H1 (cell line): ENCODE measurements at regions not wholly inside any gene's neighbourhood (a gene's known extent, or its start where the extent isn't known, plus 50 kb on each side); places are given as distances from the start of the nearest gene placed in this dataset.

Experiments
- CTCF ChIA-PET: fragments of 300-600 bp; sonication (Branson Sonifier 250); formaldehyde crosslinking; loops from one replicate; lab custom pipeline; 2021; ENCODE audit not compliant: partially characterized antibody; lab: Charles Lee
- POLR2A ChIA-PET: fragments of 300-600 bp; sonication (Branson Sonifier 250); formaldehyde crosslinking; loops from one replicate; lab custom pipeline; 2021; ENCODE audit warnings: inconsistent platforms; ENCODE audit not compliant: partially characterized antibody; lab: Charles Lee
- DNase-seq, 2 experiments: peaks; one replicate each; pipeline versions ENCODE4 v3.0.0 to v3.0.0-alpha.2; 2010 to 2022; ENCODE audit warnings: low spot score in 2 of 2, low read depth in 1 of 2, mixed read lengths in 1 of 2
- FAIRE-seq: peaks from 2 replicates; lab custom pipeline; 2011; peaks lifted over from hg19 to GRCh38; lab: Jason Lieb, UNC
- H2AFZ ChIP-seq: 2 replicates; pipeline ENCODE4 v1.8.1; 2012; ENCODE audit warnings: low read length, inconsistent platforms
- H2AK5ac ChIP-seq: 2 replicates; pipeline ENCODE4 v1.6.1; 2013; ENCODE audit warnings: low read depth, low read length
- H2BK120ac ChIP-seq: replicated peaks from 2 replicates; pipeline ENCODE3; 2013; ENCODE audit warnings: low read depth, low read length, inconsistent platforms
- H2BK12ac ChIP-seq: 2 replicates; pipeline ENCODE4 v1.6.1; 2013; ENCODE audit warnings: low read depth, low read length
- H2BK15ac ChIP-seq: 2 replicates; pipeline ENCODE4 v1.6.1; 2013; ENCODE audit warnings: low read length
- H2BK20ac ChIP-seq: 2 replicates; pipeline ENCODE4 v1.6.1; 2013; ENCODE audit warnings: low read length
- H2BK5ac ChIP-seq: 2 replicates; pipeline ENCODE4 v1.6.1; 2013; ENCODE audit warnings: low read depth, low read length
- H3K14ac ChIP-seq: 2 replicates; pipeline ENCODE4 v1.6.1; 2013; ENCODE audit warnings: inconsistent platforms; ENCODE audit not compliant: insufficient read length
- H3K18ac ChIP-seq: 2 replicates; pipeline ENCODE4 v1.6.1; 2013; ENCODE audit warnings: low read length; ENCODE audit errors: extremely low read depth
- H3K23ac ChIP-seq: 2 replicates; pipeline ENCODE4 v1.6.1; 2013; ENCODE audit warnings: inconsistent platforms; ENCODE audit not compliant: insufficient read length
- H3K23me2 ChIP-seq: 2 replicates; pipeline ENCODE4 v1.6.1; 2013; ENCODE audit warnings: low read depth, low read length
- H3K27ac ChIP-seq: 2 replicates; pipeline ENCODE4 v1.6.1; 2011; ENCODE audit warnings: low read depth, low read length, inconsistent platforms
- H3K27me3 ChIP-seq, 4 experiments: replicated peaks in 1 of 4; 1 replicate in 1 of 4; 2 replicates in 3 of 4; pipeline versions ENCODE4 v1.6.1 to v1.8.1; 2011 to 2013; ENCODE audit warnings: low read length in 3 of 4, mild to moderate bottlenecking in 3 of 4, inconsistent platforms in 2 of 4, mixed read lengths in 2 of 4, moderate library complexity in 1 of 4; ENCODE audit not compliant: control insufficient read depth in 3 of 4, insufficient read depth in 3 of 4; ENCODE audit errors: extremely low read depth in 1 of 4
- H3K36me3 ChIP-seq, 4 experiments: 2 replicates each; pipeline versions ENCODE4 v1.6.1 to v1.8.1; 2011 to 2013; ENCODE audit warnings: mild to moderate bottlenecking in 4 of 4, low read length in 3 of 4, moderate library complexity in 2 of 4, control low read depth in 1 of 4, inconsistent platforms in 1 of 4; ENCODE audit not compliant: insufficient read depth in 4 of 4, control insufficient read depth in 2 of 4
- H3K4ac ChIP-seq: replicated peaks from 2 replicates; pipeline ENCODE3; 2013; ENCODE audit warnings: low read length, low read depth, mixed read lengths, inconsistent platforms; ENCODE audit not compliant: insufficient read length
- H3K4me1 ChIP-seq, 4 experiments: replicated peaks in 1 of 4; 1 replicate in 1 of 4; 2 replicates in 3 of 4; pipeline versions ENCODE4 v1.6.1 to v1.8.1; 2011 to 2013; ENCODE audit warnings: low read length in 3 of 4, inconsistent platforms in 2 of 4, mixed read lengths in 1 of 4; ENCODE audit not compliant: insufficient read depth in 4 of 4, control insufficient read depth in 3 of 4
- H3K4me2 ChIP-seq, 2 experiments: 2 replicates each; pipeline versions ENCODE4 v1.6.1 to v1.8.1; 2011 to 2013; ENCODE audit warnings: low read depth in 2 of 2, low read length in 2 of 2, control low read depth in 1 of 2, inconsistent platforms in 1 of 2, mild to moderate bottlenecking in 1 of 2; ENCODE audit not compliant: insufficient read depth in 1 of 2
- H3K4me3 ChIP-seq, 4 experiments: fragments of 200-600, 300-600 bp in 1 of 4; sonication (generic), shearing (Covaris generic), sonication (Bioruptor Twin) in 1 of 4; 2 replicates each; pipeline versions ENCODE4 v1.5.1 to v1.8.1; 2011 to 2016; ENCODE audit warnings: low read length in 4 of 4, low read depth in 3 of 4, control low read depth in 2 of 4, inconsistent platforms in 2 of 4, mild to moderate bottlenecking in 2 of 4, mixed read lengths in 1 of 4, moderate library complexity in 1 of 4; ENCODE audit not compliant: insufficient read depth in 2 of 4; ENCODE audit errors: extremely low read depth in 1 of 4
- H3K56ac ChIP-seq: replicated peaks from 2 replicates; pipeline ENCODE3; 2013; ENCODE audit warnings: low read depth, mild to moderate bottlenecking, mixed read lengths, low read length, inconsistent platforms; ENCODE audit not compliant: insufficient read length
- H3K79me1 ChIP-seq: 2 replicates; pipeline ENCODE4 v1.6.1; 2013; ENCODE audit warnings: low read depth, low read length, control low read depth
- H3K79me2 ChIP-seq, 2 experiments: 2 replicates each; pipeline versions ENCODE4 v1.6.1 to v1.8.1; 2012 to 2013; ENCODE audit warnings: low read length in 2 of 2, mild to moderate bottlenecking in 2 of 2, inconsistent platforms in 1 of 2; ENCODE audit not compliant: insufficient read depth in 2 of 2, control insufficient read depth in 1 of 2
- H3K9ac ChIP-seq, 4 experiments: replicated peaks in 1 of 4; 1 replicate in 1 of 4; 2 replicates in 3 of 4; pipeline versions ENCODE4 v1.6.1 to v1.8.1; 2011 to 2013; ENCODE audit warnings: low read depth in 3 of 4, low read length in 3 of 4, control low read depth in 2 of 4, mild to moderate bottlenecking in 2 of 4, moderate library complexity in 2 of 4, inconsistent platforms in 1 of 4; ENCODE audit errors: extremely low read depth in 1 of 4
- H3K9me3 ChIP-seq, 2 experiments: 2 replicates each; pipeline versions ENCODE4 v1.6.1 to v1.8.1; 2012 to 2013; ENCODE audit warnings: mild to moderate bottlenecking in 2 of 2, moderate library complexity in 2 of 2, control low read depth in 1 of 2, inconsistent platforms in 1 of 2, low read depth in 1 of 2, low read length in 1 of 2, mixed read lengths in 1 of 2; ENCODE audit not compliant: insufficient read depth in 2 of 2
- H4K20me1 ChIP-seq, 2 experiments: replicated peaks in 1 of 2; 2 replicates each; pipeline versions ENCODE3 to v1.8.1; 2011 to 2013; ENCODE audit warnings: inconsistent platforms in 2 of 2, low read length in 2 of 2, mild to moderate bottlenecking in 1 of 2; ENCODE audit not compliant: insufficient read depth in 2 of 2, control insufficient read depth in 1 of 2
- H4K5ac ChIP-seq: 2 replicates; pipeline ENCODE4 v1.6.1; 2013; ENCODE audit warnings: low read length, low read depth, mixed read lengths, inconsistent platforms; ENCODE audit not compliant: insufficient read length
- H4K8ac ChIP-seq: 2 replicates; pipeline ENCODE4 v1.8.0; 2013; ENCODE audit warnings: mild to moderate bottlenecking, moderate library complexity, low read length, inconsistent platforms; ENCODE audit not compliant: insufficient read depth; ENCODE audit errors: extremely low read depth
- H4K91ac ChIP-seq: replicated peaks from 2 replicates; pipeline ENCODE3; 2013; ENCODE audit warnings: low read length, mixed read lengths, inconsistent platforms; ENCODE audit not compliant: insufficient read length
- CHD1 ChIP-seq: IDR thresholded peaks from 2 replicates; pipeline ENCODE4 v1.6.1; 2012; ENCODE audit warnings: low read depth, low read length, improper control_type of control experiment
- CTBP2 ChIP-seq: IDR thresholded peaks from 2 replicates; pipeline ENCODE4 v1.7.0; 2011; ENCODE audit warnings: borderline replicate concordance, mild to moderate bottlenecking, moderate library complexity, mixed read lengths, low read length; ENCODE audit not compliant: insufficient read depth, insufficient read length
- HDAC6 ChIP-seq: IDR thresholded peaks from one replicate; pipeline ENCODE4 v1.7.1; 2012; ENCODE audit warnings: low read depth, mild to moderate bottlenecking, inconsistent platforms, low read length, moderate library complexity
- RAD21 ChIP-seq, 2 experiments: IDR thresholded peaks in 1 of 2; conservative IDR thresholded peaks in 1 of 2; 2 replicates each; pipeline ENCODE4 v1.6.1; 2011; ENCODE audit warnings: low read depth in 2 of 2, low read length in 2 of 2, improper control_type of control experiment in 1 of 2, inconsistent platforms in 1 of 2, mild to moderate bottlenecking in 1 of 2, moderate library complexity in 1 of 2
- RNF2 ChIP-seq: fragments of 200-900, 300-1000 bp; sonication (generic); IDR thresholded peaks from 2 replicates; pipeline ENCODE4 v1.7.1; 2016; ENCODE audit warnings: borderline replicate concordance, low read depth, mild to moderate bottlenecking, antibody characterized with exemption, low read length; ENCODE audit not compliant: poor library complexity, severe bottlenecking; ENCODE audit errors: missing control alignments
- SIRT6 ChIP-seq: IDR thresholded peaks from one replicate; pipeline ENCODE4 v1.7.1; 2012; ENCODE audit warnings: low read length, inconsistent platforms
- TBP ChIP-seq: IDR thresholded peaks from 2 replicates; pipeline ENCODE4 v1.6.1; 2011; ENCODE audit warnings: low read depth, low read length, improper control_type of control experiment
- WGBS, 2 experiments: shearing (Covaris generic) in 1 of 2; methylation state at CpG; one replicate each; pipeline versions ENCODE4 v1.1.6 to v1.1.7; 2013 to 2015; ENCODE audit warnings: low lambda C conversion rate in 2 of 2, mixed read lengths in 2 of 2, inconsistent platforms in 1 of 2, low coverage in 1 of 2, missing lambda C conversion rate in 1 of 2; ENCODE audit not compliant: insufficient replicate concordance in 2 of 2, insufficient coverage in 1 of 2, insufficient read length in 1 of 2; ENCODE audit errors: extremely low coverage in 1 of 2, missing lambda C conversion rate in 1 of 2; 5-methylcytosine and 5-hydroxymethylcytosine counted together

GRCh38 chr7:93765475-93765874 lies 125.1 kb downstream of the TFPI2 start:
- no peak overlapping the region for H4K5ac ChIP-seq
- POLR2A ChIA-PET, result no interaction called here
- no peaks in the 10 kb centered on the region; a peak in 1 of 4 replicates for H3K9me3 ChIP-seq
- H3K4me2 ChIP-seq, result no peak overlapping the region
- no peak overlapping the region for H2BK12ac ChIP-seq
- H3K9ac ChIP-seq, result no peak overlapping the region
- no peak overlapping the region for H2BK15ac ChIP-seq
- no peak for DNase-seq
- no peaks in the 10 kb centered on the region for H3K36me3 ChIP-seq
- no peak overlapping the region for H3K56ac ChIP-seq
- no peaks in the 10 kb centered on the region for H4K20me1 ChIP-seq
- TF ChIP-seq RAD21 (IDR thresholded peaks at IDR 0.05 in 1 of 2, conservative IDR thresholded peaks at IDR 0.05 in 1 of 2; ENCODE audit: low read depth in 2 of 2, low read length in 2 of 2) (no peak), SIRT6 (no peak), RNF2 (no peak), HDAC6 (no peak), TBP (no peak), CHD1 (no peak), CTBP2 (no peak)
- TF ChIP-seq, all 59 proteins: peak for 0
- no peak overlapping the region for H2BK20ac ChIP-seq
- H2BK5ac ChIP-seq, result no peak overlapping the region
- H3K27me3 ChIP-seq, result no peaks in the 10 kb centered on the region
- H3K4me3 ChIP-seq, result no peak overlapping the region
- H4K8ac ChIP-seq, result no peak overlapping the region
- no peak for FAIRE-seq
- no peak overlapping the region for H3K4ac ChIP-seq
- H3K27ac ChIP-seq, result no peak overlapping the region
- no peak overlapping the region for H3K18ac ChIP-seq
- WGBS, 2 experiments, result 94% methylated on average over 2 of the region's 2 CpGs; no CpG with 5 or more reads in 1 of the 2 experiments
- no peak overlapping the region for H4K91ac ChIP-seq
- H3K23ac ChIP-seq, result no peak overlapping the region
- H2BK120ac ChIP-seq, result no peak overlapping the region
- H2AK5ac ChIP-seq, result no peak overlapping the region
- no peaks in the 10 kb centered on the region for H3K23me2 ChIP-seq
- no peaks in the 10 kb centered on the region for H3K79me1 ChIP-seq
- H3K14ac ChIP-seq, result no peak overlapping the region
- no peaks in the 10 kb centered on the region for H3K79me2 ChIP-seq
- H2AFZ ChIP-seq, result no peak overlapping the region
- CTCF ChIA-PET, result no interaction called here
- H3K4me1 ChIP-seq, result no peaks in the 10 kb centered on the region
